ENCODE measurements at regions not wholly inside any gene's neighbourhood (a gene's known extent, or its start where the extent isn't known, plus 50 kb on each side); places are given as distances from the start of the nearest gene placed in this dataset.

GRCh38 chr13:80011448-80012212, 329.3 kb downstream of the SPRY2 start:
- TF ChIP-seq ZNF274 (IDR thresholded peaks at IDR 0.05; ENCODE audit: low read depth, low read length): no peak
- H3K4me3 ChIP-seq (ENCODE audit: low read length): no peak overlapping the region

DNA sequence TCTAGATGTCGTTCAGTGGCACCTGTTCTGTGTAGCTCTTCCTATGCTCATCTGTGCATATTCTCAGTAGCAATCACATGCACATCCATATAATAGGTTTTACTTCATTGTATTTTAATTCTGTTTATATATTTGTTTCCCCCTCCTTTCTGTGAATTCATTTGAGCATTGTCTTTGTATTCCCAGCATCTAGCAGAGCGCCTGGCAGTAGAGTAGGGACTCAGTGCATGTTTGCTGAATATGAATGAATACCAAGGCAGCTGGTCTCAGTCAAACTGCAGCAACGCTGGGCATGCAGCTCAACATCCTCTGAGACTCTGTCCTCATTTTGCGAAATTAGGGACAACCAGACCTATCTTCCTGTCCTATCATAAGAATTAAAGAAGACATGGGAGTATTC, 330.1 kb downstream of the SPRY2 start:
- H3K4me3 ChIP-seq (ENCODE audit: low read length): no peak overlapping the region
- no peak for TF ChIP-seq ZNF274 (IDR thresholded peaks at IDR 0.05; ENCODE audit: low read depth, low read length)

- TF ChIP-seq ZNF274 (IDR thresholded peaks at IDR 0.05; ENCODE audit: low read depth, low read length): no peak
Observed at GRCh38 chr13:80010286-80010831, 330.6 kb downstream of the SPRY2 start.

GRCh38 chr13:80009760-80010159, 331.2 kb downstream of the SPRY2 start:
- H3K4me3 ChIP-seq (ENCODE audit: low read length): no peak overlapping the region

More at GRCh38 chr13:80010286-80010831, 330.6 kb downstream of the SPRY2 start:
- no peak overlapping the region for H3K4me3 ChIP-seq (ENCODE audit: low read length)

GRCh38 chr13:80006940-80007339, 334.0 kb downstream of the SPRY2 start:
- TF ChIP-seq ZNF274 (IDR thresholded peaks at IDR 0.05; ENCODE audit: low read depth, low read length): no peak
- H3K4me3 ChIP-seq (ENCODE audit: low read length): no peak overlapping the region

More at GRCh38 chr13:80009760-80010159, 331.2 kb downstream of the SPRY2 start:
- TF ChIP-seq ZNF274 (IDR thresholded peaks at IDR 0.05; ENCODE audit: low read depth, low read length): no peak

DNA sequence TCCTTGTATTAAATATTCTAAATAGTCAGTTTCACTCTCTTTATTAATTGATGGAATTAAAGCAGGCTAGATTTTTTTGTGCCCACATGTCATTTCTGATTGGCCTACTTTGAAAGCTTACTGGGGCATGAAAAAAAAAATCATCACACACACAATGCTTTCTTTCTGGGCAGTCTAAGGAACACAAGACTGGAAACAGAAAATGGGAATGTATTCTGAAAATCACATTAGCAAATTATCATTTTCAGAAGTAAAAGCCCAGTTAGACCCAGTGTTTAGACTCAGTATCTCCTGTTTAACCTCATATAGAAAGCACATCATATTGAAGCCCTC, 339.4 kb downstream of the SPRY2 start:
- no peak overlapping the region for H3K4me3 ChIP-seq (ENCODE audit: low read length)
- TF ChIP-seq ZNF274 (IDR thresholded peaks at IDR 0.05; ENCODE audit: low read depth, low read length): no peak

DNA sequence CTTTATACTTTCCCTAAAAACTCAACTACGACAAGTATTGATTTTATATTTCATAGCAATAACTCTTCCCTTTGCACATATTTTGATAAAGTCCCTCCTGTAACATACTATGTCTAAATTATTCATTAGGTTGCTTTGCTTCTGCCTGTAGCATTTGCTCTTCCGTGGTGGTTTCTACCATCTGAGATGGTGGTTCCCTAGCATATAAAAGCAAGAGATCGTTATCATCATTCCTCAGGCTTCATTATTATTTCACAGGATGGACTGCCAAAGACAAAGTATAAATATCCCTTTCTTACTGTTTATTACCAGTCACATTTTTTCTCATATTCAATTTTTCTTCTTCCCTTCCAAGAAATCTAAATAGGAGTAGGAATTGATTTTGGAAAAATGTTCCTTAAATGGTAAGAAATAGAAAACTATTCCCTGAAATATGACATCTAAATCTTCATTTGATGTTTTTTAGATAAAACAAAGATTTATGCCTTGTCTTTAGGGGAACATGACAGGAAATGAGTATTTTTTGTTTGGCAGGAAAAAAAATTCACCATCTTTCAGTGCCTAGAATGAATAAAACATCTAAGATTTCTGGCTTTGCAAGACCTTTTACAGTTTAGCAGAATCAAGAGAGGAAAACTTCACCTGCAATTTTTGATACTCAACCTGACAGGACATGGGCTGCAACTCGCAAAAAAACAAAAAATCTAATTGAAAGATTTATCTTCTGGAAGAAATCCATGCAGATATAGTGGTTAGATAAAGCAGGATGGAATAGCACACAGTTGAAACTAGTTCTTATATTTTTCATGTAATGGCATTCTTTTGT, 340.0 kb downstream of the SPRY2 start:
- no peak for TF ChIP-seq ZNF274 (IDR thresholded peaks at IDR 0.05; ENCODE audit: low read depth, low read length)
- H3K4me3 ChIP-seq (ENCODE audit: low read length): no peak overlapping the region

DNA sequence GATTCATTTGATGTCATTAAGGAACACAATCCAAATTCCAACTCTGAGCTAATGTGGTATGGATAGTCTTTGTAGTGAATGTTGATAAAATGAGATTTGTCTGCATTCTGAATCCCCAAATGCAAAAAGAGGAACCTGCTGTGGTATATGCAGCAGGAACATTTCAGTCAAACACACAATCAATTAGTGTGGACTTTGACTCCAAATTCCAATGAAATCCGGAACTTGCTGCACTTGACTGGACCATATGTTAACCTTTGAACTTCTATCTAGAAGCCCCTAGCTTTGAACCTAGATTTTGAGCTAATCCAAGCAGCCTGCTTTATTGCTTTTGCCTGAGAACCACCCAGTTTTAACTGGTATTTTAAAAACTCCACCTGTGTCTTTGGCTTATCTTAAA, 341.3 kb downstream of the SPRY2 start:
- no peak overlapping the region for H3K4me3 ChIP-seq (ENCODE audit: low read length)
- TF ChIP-seq ZNF274 (IDR thresholded peaks at IDR 0.05; ENCODE audit: low read depth, low read length): no peak

GRCh38 chr13:79998381-79998880, 342.5 kb downstream of the SPRY2 start:
- no peak for TF ChIP-seq ZNF274 (IDR thresholded peaks at IDR 0.05; ENCODE audit: low read depth, low read length)
- no peak overlapping the region for H3K4me3 ChIP-seq (ENCODE audit: low read length)

DNA sequence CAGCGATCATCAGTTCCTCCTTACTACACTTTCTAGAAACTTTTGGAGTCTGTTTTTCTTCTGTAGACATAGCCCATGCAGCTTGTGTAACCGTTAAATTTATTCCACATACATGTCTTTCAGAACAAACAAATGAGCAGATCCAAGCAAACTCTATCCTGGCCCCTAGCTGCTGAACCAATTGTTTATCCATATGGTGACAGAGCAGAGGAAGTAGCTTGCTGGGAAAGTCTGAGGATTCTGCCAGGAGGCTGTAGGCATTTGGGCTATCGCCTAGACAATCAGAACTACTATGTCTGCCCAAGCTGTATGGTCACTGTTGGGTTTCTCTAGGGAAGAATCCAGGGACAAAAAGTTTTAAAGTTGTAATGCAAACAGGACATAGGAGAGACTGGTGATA, 343.7 kb downstream of the SPRY2 start:
- no peak for TF ChIP-seq ZNF274 (IDR thresholded peaks at IDR 0.05; ENCODE audit: low read depth, low read length)
- H3K4me3 ChIP-seq (ENCODE audit: low read length): no peak overlapping the region

GRCh38 chr13:79995334-79995733, 345.6 kb downstream of the SPRY2 start:
- no peak overlapping the region for H3K4me3 ChIP-seq (ENCODE audit: low read length)
- TF ChIP-seq ZNF274 (IDR thresholded peaks at IDR 0.05; ENCODE audit: low read depth, low read length): no peak

DNA sequence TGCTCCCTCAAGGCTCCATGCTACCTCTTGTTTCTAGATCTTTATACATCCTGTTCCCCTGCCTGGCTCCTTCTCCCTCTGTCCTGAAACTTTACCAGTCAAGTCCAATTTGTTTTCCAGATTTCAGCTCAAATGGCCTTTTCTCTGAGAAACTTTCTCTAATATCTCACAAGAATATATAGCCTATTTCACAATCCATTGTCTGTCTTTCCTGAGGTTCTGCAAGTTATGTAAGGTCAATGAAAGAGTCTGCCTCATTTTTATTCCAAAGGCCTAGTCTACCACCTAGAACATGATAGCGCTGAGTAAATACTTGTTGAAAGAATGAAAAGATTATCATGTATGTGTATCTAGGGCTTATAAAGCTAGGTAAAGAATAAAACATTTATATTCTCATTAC, 348.8 kb downstream of the SPRY2 start:
- no peak for TF ChIP-seq ZNF274 (IDR thresholded peaks at IDR 0.05; ENCODE audit: low read depth, low read length)
- no peak overlapping the region for H3K4me3 ChIP-seq (ENCODE audit: low read length)

DNA sequence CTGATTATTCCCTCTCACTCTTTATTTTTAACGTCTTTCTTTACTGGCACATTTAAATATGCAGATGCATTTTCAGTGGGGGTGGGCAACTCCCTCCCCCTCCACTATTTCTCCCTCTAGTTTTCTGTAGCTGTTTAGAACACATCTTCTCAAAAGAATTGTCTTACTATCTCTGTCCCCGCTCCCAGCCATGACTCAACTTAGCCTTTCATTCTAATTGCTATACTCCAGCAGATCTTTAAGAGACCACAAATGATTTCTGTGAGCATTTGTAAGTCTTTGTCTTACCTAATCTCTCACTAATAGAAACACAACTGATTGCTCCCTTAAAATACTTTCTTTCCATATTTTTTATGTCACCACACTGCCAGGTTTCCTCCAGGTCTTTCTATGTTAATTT, 350.9 kb downstream of the SPRY2 start:
- no peak for TF ChIP-seq ZNF274 (IDR thresholded peaks at IDR 0.05; ENCODE audit: low read depth, low read length)
- no peak overlapping the region for H3K4me3 ChIP-seq (ENCODE audit: low read length)

DNA sequence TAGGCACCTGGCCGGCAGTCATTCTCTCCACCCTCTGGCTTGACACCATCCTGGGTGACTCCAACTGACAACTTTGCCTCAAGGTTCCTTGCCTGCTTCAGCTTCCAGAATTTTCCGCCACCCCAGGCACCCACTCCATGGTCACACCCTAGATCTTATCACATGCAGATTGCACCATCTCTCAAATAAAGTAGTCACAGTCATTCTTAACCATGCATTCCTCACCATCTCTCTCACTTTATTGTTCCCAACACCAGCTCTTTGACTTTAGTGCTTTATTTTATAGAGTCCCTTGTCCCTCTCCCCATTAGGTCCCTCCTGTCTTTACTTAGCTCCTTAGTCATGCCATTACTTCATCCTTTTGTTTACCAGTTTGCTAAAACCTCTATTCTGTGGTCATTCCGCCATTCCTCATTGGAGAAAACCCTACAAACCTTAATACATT, 351.7 kb downstream of the SPRY2 start:
- no peak overlapping the region for H3K4me3 ChIP-seq (ENCODE audit: low read length)
- no peak for TF ChIP-seq ZNF274 (IDR thresholded peaks at IDR 0.05; ENCODE audit: low read depth, low read length)

- no peak for TF ChIP-seq ZNF274 (IDR thresholded peaks at IDR 0.05; ENCODE audit: low read depth, low read length)
- H3K4me3 ChIP-seq (ENCODE audit: low read length): no peak overlapping the region
Observed at GRCh38 chr13:79988573-79988972, 352.4 kb downstream of the SPRY2 start.

Measured in GM08714 (cell line).